Activated T-cell treated with anti-CD3 and anti-CD28 coated beads, Interleukin-2, amount 50 U/mL, for 1 hour (primary cell): ENCODE measurements at regions not wholly inside any gene's neighbourhood (a gene's known extent, or its start where the extent isn't known, plus 50 kb on each side); places are given as distances from the start of the nearest gene placed in this dataset.
"Not testable (repeated sequence)": the region's sequence is repeated elsewhere in the genome, so short reads cannot be mapped to it uniquely, and the experiment has no call there.

ENCODE experiments used
- DNase-seq: peaks from one replicate; pipeline ENCODE4 v3.0.0-alpha.2; 2020

GRCh38 chr2:59378127-59378526 lies 1137.0 kb upstream of the FANCL start:
- no peak for DNase-seq

- DNase-seq = no peak
These were observed 1125.2 kb upstream of the FANCL start for GRCh38 chr2:59366288-59366687.

- DNase-seq = no peak
These were observed 1113.4 kb upstream of the FANCL start for GRCh38 chr2:59354498-59354897.

GRCh38 chr2:59353306-59353921 lies 1112.3 kb upstream of the FANCL start:
- DNase-seq = no peak

- no peak for DNase-seq
These were observed 1101.0 kb upstream of the FANCL start for GRCh38 chr2:59342166-59342565.

GRCh38 chr2:59339837-59340207 lies 1098.7 kb upstream of the FANCL start:
- no peak for DNase-seq

- no peak for DNase-seq
These were observed 1098.2 kb upstream of the FANCL start for GRCh38 chr2:59339121-59339836.

GRCh38 chr2:59333007-59333406 lies 1091.9 kb upstream of the FANCL start:
- DNase-seq = no peak

- DNase-seq = not testable (repeated sequence)
These were observed 1085.6 kb upstream of the FANCL start for GRCh38 chr2:59326581-59327365.

GRCh38 chr2:59322870-59323269 lies 1081.7 kb upstream of the FANCL start:
- DNase-seq = no peak

GRCh38 chr2:59322005-59322404 lies 1080.9 kb upstream of the FANCL start:
- no peak for DNase-seq

- DNase-seq = no peak
These were observed 1073.1 kb upstream of the FANCL start for GRCh38 chr2:59314031-59314766.

- DNase-seq = no peak
These were observed 1072.1 kb upstream of the FANCL start for GRCh38 chr2:59312967-59313940.

- DNase-seq = no peak
These were observed 1070.9 kb upstream of the FANCL start for GRCh38 chr2:59312029-59312428.

GRCh38 chr2:59308108-59308507 lies 1067.0 kb upstream of the FANCL start:
- no peak for DNase-seq

- DNase-seq = no peak
These were observed 1066.1 kb upstream of the FANCL start for GRCh38 chr2:59307196-59307595.

- DNase-seq = no peak
These were observed 1062.1 kb upstream of the FANCL start for GRCh38 chr2:59303272-59303671.

- DNase-seq = no peak
These were observed 1061.6 kb upstream of the FANCL start for GRCh38 chr2:59302683-59303082.

GRCh38 chr2:59301466-59302402 lies 1060.6 kb upstream of the FANCL start:
- no peak for DNase-seq

GRCh38 chr2:59297816-59298215 lies 1056.7 kb upstream of the FANCL start:
- DNase-seq = no peak

- no peak for DNase-seq
These were observed 1055.2 kb upstream of the FANCL start for GRCh38 chr2:59296279-59296678.
